Stimulated activated CD8-positive, alpha-beta memory T cell treated with anti-CD3 and anti-CD28 coated beads, Interleukin-7, amount 100 ng/mL, for 48 hours (primary cell): ENCODE measurements at regions not wholly inside any gene's neighbourhood (a gene's known extent, or its start where the extent isn't known, plus 50 kb on each side); places are given as distances from the start of the nearest gene placed in this dataset.

ENCODE experiments used
- DNase-seq, 2 donors: peaks; one replicate each; pipeline ENCODE4 v3.0.0-alpha.2; 2020; ENCODE audit warnings: low read depth in 1 of 2; ENCODE audit errors: extremely low read depth in 1 of 2

DNA sequence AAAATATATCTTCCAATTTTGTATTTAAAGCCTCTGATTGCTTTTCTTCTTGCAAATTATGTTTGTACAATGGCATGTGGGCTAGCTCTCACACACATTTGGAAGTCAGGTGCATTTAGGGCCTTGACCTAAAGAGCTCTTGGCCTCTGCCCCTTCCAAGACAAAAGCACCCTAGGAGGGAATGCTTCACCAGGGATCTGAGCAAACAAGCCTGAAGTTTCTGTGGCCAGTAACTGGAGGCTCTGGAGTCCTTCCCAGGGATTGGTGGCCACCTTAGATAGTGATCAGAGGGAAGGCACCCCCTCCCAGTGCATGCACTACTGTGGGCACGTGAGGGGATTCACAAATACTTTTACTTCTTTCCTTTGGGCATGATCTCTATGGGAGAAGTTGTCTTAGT, 60.3 kb upstream of the DIPK2B start:
- no peak for DNase-seq

DNA sequence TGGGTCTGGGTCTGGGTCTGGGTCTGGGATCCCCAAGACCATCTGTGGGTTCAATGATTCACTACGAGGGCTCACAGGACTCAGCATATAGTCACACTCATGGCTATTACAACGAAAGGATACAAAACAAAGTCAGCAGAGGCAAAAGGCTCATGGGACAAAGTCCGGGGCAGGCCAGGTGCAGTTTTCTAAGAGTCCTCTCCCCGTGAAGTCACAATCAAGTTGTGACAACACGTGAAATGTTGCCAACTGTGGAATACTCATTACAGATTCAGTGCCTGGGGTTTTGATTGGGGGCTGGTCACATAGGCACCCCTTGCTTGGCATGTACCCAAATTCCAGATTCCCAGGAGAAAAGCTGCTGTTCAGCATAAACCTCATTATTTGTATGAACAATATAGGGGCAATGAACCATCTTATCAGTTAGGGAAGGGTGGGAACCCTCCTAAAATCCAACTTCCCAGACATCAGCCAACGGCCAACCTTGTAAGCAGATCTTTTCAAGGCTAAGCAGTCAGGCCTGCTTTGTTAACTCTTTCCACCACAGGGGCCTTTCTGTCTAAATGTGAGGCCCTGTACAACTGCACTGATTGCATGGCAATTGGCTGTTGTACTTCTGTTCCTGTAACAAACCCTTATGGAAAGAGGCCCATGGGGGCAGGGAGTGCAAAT, 58.2 kb upstream of the DIPK2B start:
- no peak for DNase-seq
